Right atrium auricular region (tissue), 2 donors: ENCODE measurements at regions not wholly inside any gene's neighbourhood (a gene's known extent, or its start where the extent isn't known, plus 50 kb on each side); places are given as distances from the start of the nearest gene placed in this dataset.

Source experiments
- DNase-seq: peaks from one replicate; pipeline ENCODE4 v3.0.0-alpha.2; 2019; ENCODE audit warnings: low spot score
- H3K27ac ChIP-seq, 2 donors: fragments of 200-600 bp; sonication (generic); 1 replicate in 1 of 2; 2 replicates in 1 of 2; pipeline ENCODE4 v1.5.1; 2016 to 2019
- H3K27me3 ChIP-seq, 2 donors: fragments of 200-600 bp; sonication (generic); one replicate each; pipeline versions ENCODE4 v1.5.1 to v1.6.0; 2017 to 2019
- H3K36me3 ChIP-seq: fragments of 200-600 bp; sonication (generic); one replicate; pipeline ENCODE4 v1.5.1; 2016
- H3K4me1 ChIP-seq, 2 donors: fragments of 200-600 bp; sonication (generic); one replicate each; pipeline versions ENCODE4 v1.5.1 to v1.6.0; 2017 to 2019
- H3K4me3 ChIP-seq, 2 donors: fragments of 200-600 bp; sonication (generic); 1 replicate in 1 of 2; 2 replicates in 1 of 2; pipeline ENCODE4 v1.5.1; 2017 to 2019; ENCODE audit warnings: mild to moderate bottlenecking in 1 of 2, moderate library complexity in 1 of 2
- H3K9me3 ChIP-seq, 2 donors: fragments of 200-600 bp; sonication (generic); one replicate each; pipeline ENCODE4 v1.5.1; 2019
- TF ChIP-seq, protein P1 (sequence below), 2 donors: fragments of 200-600 bp; sonication (generic); IDR thresholded peaks; one replicate each; pipeline ENCODE4 v1.5.1; 2019; ENCODE audit warnings: antibody characterized with exemption in 2 of 2

DNA sequence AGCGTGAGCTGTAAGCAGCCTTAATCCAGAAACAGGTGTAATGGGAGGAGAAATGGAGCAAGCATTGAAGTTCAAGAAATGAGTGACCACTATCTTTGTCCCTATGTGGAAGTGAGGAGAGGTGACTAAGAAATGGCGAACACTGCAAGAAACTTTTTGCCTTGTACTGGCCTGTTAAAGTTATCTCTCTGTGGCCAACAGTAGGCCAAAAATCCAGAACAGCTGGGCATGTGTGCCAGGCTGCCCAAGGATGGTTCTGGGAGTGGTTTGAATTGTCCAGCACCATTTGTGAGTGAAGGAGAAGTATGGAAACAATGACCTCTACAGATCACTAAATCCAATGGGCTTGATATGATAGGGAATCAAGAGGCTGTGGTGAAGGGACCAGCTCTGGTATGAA, 83.3 kb upstream of the FRMD6 start:
- Histone ChIP-seq H3K4me3 (no peak overlapping the region), H3K9me3 (no peaks in the 10 kb centered on the region), H3K36me3 (no peaks in the 10 kb centered on the region), H3K4me1 (no peaks in the 10 kb centered on the region), H3K27me3 (no peaks in the 10 kb centered on the region), H3K27ac (no peak overlapping the region)
- DNase-seq = no peak
- TF ChIP-seq, protein P1, sequence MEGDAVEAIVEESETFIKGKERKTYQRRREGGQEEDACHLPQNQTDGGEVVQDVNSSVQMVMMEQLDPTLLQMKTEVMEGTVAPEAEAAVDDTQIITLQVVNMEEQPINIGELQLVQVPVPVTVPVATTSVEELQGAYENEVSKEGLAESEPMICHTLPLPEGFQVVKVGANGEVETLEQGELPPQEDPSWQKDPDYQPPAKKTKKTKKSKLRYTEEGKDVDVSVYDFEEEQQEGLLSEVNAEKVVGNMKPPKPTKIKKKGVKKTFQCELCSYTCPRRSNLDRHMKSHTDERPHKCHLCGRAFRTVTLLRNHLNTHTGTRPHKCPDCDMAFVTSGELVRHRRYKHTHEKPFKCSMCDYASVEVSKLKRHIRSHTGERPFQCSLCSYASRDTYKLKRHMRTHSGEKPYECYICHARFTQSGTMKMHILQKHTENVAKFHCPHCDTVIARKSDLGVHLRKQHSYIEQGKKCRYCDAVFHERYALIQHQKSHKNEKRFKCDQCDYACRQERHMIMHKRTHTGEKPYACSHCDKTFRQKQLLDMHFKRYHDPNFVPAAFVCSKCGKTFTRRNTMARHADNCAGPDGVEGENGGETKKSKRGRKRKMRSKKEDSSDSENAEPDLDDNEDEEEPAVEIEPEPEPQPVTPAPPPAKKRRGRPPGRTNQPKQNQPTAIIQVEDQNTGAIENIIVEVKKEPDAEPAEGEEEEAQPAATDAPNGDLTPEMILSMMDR (IDR thresholded peaks at IDR 0.05) = no peak

DNA sequence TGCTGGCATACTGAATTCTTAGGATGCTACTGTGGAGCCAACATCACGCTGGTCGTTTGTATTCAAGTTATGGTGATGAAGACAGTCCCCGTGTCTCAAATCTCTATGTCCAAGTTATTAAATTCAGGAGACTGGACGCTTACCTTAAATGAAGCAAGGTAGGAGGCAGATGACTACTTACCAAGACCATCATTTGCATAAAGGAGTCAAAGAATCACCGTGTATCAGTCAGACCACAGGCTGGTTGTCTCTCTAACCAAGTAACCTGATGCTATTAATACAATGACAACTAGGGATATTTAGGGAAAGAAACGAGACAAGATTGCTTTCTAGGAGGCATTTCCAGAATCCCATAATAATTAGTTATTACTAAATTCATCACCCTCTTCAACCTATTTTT, 78.1 kb upstream of the FRMD6 start:
- H3K4me3 ChIP-seq = no peak overlapping the region
- no peak overlapping the region for H3K27ac ChIP-seq
- no peaks in the 10 kb centered on the region for H3K4me1 ChIP-seq
- H3K27me3 ChIP-seq = no peaks in the 10 kb centered on the region
- no peaks in the 10 kb centered on the region for H3K36me3 ChIP-seq
- TF ChIP-seq, protein P1 (IDR thresholded peaks at IDR 0.05) = no peak
- DNase-seq = no peak
- no peaks in the 10 kb centered on the region for H3K9me3 ChIP-seq

DNA sequence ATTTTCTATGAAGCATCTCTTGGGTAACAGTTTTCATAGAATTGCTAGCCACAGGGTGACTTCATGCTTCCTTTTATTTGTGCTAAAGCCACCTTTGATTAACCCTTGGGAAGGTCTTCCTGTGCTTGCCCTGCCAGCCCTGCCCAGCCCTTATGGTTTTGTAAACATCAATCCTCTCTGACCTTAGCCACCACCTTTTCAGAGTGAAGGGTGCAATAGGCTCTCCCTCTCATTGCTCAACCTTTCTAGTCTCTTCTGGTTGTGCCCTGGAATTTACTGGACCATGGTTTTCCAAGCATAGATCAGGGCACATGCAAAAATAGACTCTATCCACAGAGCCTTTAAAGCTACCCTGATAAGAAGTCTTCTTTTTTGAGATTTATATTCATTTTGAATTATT, 77.7 kb upstream of the FRMD6 start:
- TF ChIP-seq, protein P1 (IDR thresholded peaks at IDR 0.05) = no peak
- no peaks in the 10 kb centered on the region for H3K4me1 ChIP-seq

DNA sequence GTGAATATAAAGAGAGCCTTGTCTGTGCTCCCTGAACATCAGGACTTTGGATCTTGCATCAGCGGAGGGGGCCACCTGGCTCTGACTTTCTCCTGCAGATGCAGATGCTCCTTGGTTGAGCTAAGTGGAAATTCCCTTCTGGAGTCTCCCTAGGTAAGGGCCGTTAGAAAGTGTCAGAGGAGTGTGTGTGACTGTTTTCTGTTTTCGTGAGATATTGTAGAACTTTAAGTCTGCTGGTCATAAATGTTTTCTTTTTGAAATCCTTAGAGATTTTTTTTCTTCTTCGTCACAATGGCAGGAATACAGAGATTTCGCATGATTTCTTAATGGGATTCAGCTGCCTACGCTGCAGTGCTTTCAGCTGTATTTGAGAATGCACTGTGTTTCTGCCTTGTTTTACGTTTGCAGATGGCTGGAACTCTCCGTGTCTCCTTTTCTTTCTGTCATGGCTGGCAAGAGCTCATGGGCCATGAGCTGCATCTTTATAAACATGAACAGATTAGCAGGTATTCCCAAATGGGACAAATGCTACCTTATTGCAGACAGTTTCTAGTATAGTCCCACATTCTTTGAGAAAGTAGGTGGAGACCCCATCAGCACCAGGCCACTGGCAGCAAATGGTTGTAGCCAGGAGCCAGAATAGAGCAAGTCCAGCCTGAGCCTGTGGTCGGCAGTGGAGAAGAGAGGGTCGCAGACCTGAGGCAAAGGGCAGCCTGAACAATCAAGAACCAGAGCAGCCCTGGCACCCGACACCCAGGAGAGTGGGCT, 76.2 kb upstream of the FRMD6 start:
- Histone ChIP-seq H3K4me3 (no peak overlapping the region), H3K27me3 (no peaks in the 10 kb centered on the region), H3K9me3 (no peaks in the 10 kb centered on the region), H3K4me1 (no peaks in the 10 kb centered on the region), H3K27ac (no peak overlapping the region), H3K36me3 (no peaks in the 10 kb centered on the region)
- DNase-seq = no peak
- TF ChIP-seq, protein P1 (IDR thresholded peaks at IDR 0.05) = no peak

More for the DNA sequence above, 77.7 kb upstream of the FRMD6 start:
- H3K36me3 ChIP-seq = no peaks in the 10 kb centered on the region
- H3K9me3 ChIP-seq = no peaks in the 10 kb centered on the region
- H3K27ac ChIP-seq = no peak overlapping the region
- no peak overlapping the region for H3K4me3 ChIP-seq
- H3K27me3 ChIP-seq = no peaks in the 10 kb centered on the region
- DNase-seq = no peak

DNA sequence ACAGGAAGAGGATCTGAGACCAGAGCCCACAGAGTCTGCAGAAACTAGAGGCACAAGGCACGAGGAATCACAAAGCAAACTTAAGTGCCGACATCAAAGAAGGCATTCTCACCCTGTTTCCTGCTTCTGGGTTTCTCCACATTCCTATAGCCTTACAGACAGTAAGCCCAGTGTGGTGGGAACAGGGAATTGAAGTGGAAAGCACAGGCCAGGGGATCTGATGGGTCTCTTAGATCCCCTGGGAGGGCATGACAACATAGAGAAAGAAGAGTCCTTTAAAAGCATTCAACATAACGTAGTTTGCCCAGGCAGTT, 75.6 kb upstream of the FRMD6 start:
- TF ChIP-seq, protein P1 (IDR thresholded peaks at IDR 0.05) = no peak

DNA sequence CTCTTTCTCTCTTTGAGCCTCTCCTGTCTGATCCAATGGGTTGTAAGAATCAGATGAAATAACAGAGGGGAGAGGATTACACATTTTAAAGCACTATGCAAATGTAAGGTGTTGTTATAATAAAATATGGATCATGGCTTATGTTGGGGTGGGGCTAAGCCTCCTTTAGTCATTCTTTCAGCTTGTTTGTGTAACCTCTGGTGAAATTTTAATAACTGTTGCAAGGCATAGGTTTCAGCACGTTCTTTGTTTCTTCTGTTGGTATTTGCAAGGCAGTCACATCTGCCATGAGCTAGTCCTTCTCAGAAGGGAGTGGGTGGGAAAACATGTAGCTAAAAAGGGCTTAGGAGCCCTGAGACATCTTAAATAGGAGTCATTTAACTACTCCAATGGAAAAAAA, 74.8 kb upstream of the FRMD6 start:
- no peaks in the 10 kb centered on the region for H3K9me3 ChIP-seq
- H3K4me1 ChIP-seq = no peaks in the 10 kb centered on the region

More for the DNA sequence above, 75.6 kb upstream of the FRMD6 start:
- no peaks in the 10 kb centered on the region for H3K4me1 ChIP-seq
- H3K27me3 ChIP-seq = no peaks in the 10 kb centered on the region
- no peak overlapping the region for H3K4me3 ChIP-seq
- H3K36me3 ChIP-seq = no peaks in the 10 kb centered on the region
- H3K27ac ChIP-seq = no peak overlapping the region
- DNase-seq = no peak
- no peaks in the 10 kb centered on the region for H3K9me3 ChIP-seq

More for the DNA sequence above, 74.8 kb upstream of the FRMD6 start:
- Histone ChIP-seq H3K27ac (no peak overlapping the region), H3K27me3 (no peaks in the 10 kb centered on the region), H3K36me3 (no peaks in the 10 kb centered on the region), H3K4me3 (no peak overlapping the region)
- no peak for DNase-seq
- TF ChIP-seq, protein P1 (IDR thresholded peaks at IDR 0.05) = no peak
